ENCODE measurements at regions not wholly inside any gene's neighbourhood (a gene's known extent, or its start where the extent isn't known, plus 50 kb on each side); places are given as distances from the start of the nearest gene placed in this dataset.

DNA sequence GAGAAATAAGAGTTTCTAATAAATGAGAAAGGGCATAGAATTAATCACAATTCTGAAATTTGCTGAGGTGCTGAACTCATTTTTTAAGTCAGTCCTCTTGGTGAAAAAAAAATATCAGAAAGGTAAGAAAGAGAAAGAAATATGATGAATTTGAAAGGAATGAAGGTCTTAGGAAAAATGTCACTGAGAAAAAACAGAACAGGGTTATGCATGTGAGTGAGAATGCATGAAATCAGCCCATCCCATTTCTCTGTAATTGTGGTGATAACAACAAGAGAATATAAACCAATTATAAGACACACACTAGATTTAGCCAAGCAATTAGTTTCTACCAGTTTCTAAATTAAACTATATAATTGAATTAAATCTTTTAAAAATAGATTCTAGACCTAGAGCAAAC, 138.9 kb downstream of the TBX18 start:
- in situ Hi-C loops (cut with HindIII; ENCODE audit: low pct_unique_long_range_greater_than_20kb, low sequenced_read_pairs) = no loop called here
- no TSS peak for BruUV-seq (replicated peaks)
- CTCF ChIA-PET = no interaction called here

DNA sequence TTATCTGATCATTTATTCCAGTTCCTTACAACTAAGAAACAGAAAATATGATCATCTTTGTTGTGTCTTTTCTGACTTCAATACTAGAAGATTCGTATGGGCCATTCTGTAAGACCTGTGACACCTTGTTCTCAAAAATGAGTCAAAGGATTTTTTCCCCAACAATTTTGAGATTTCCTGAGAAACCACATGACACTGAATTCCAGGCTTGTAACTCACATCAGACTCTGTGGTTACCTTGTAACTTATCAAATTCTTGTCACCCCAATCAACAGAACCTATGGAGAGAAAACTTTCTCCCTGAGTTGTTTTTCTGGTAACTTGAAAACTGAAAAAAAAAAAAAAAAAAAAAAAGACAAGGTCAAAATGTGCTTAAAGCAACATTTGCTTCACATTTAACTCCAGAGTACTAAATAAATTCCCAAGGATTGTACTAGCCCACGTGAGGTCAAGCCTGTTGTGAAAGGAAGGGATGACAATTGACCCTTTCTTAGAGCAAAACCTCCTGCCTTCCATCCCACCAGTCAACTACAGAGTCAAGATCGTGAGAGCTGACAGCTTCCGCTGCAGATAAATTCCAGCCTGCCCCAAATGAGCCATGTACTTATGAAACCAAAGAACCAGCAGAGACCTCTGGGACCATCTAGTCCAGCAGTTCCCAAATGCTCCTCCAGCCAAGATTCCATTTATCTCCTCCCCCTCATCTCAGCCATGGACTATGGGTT, 140.3 kb downstream of the TBX18 start:
- Histone ChIP-seq H3K27me3 (ENCODE audit: control insufficient read depth, insufficient read depth, low read length) (no peaks in the 10 kb centered on the region), H3K27ac (ENCODE audit: low read length) (no peak overlapping the region), H3K36me3 (ENCODE audit: control insufficient read depth, insufficient read depth, low read length) (no peaks in the 10 kb centered on the region), H3K9me3 (ENCODE audit: control insufficient read depth, insufficient read depth, low read depth, low read length) (no peaks in the 10 kb centered on the region), H3K4me3 (ENCODE audit: low read depth in 2 of 2, low read length in 2 of 2) (no peak overlapping the region), H3K4me1 (ENCODE audit: control insufficient read depth, insufficient read depth, low read length) (no peaks in the 10 kb centered on the region)
- POLR2A ChIA-PET = no interaction called here
- DNase-seq (ENCODE audit: low read depth, low spot score) (no peak), ATAC-seq (no peak)
- in situ Hi-C loops (cut with HindIII; ENCODE audit: low pct_unique_long_range_greater_than_20kb, low sequenced_read_pairs) (no loop called here), intact Hi-C loops (cut with micrococcal nuclease; ENCODE audit: unreplicated experiment) (no loop called here)
- no TSS peak for BruUV-seq (replicated peaks)
- CTCF ChIA-PET = no interaction called here
- TF ChIP-seq TCF7L2 (IDR thresholded peaks at IDR 0.05; ENCODE audit: low read depth, low read length) (no peak), SIN3A (IDR thresholded peaks at IDR 0.05; ENCODE audit: borderline replicate concordance, insufficient read depth, low read depth, low read length) (no peak), POLR2AphosphoS5 (IDR thresholded peaks at IDR 0.05; ENCODE audit: low read depth, low read length) (no peak)
- TF ChIP-seq, protein P1, sequence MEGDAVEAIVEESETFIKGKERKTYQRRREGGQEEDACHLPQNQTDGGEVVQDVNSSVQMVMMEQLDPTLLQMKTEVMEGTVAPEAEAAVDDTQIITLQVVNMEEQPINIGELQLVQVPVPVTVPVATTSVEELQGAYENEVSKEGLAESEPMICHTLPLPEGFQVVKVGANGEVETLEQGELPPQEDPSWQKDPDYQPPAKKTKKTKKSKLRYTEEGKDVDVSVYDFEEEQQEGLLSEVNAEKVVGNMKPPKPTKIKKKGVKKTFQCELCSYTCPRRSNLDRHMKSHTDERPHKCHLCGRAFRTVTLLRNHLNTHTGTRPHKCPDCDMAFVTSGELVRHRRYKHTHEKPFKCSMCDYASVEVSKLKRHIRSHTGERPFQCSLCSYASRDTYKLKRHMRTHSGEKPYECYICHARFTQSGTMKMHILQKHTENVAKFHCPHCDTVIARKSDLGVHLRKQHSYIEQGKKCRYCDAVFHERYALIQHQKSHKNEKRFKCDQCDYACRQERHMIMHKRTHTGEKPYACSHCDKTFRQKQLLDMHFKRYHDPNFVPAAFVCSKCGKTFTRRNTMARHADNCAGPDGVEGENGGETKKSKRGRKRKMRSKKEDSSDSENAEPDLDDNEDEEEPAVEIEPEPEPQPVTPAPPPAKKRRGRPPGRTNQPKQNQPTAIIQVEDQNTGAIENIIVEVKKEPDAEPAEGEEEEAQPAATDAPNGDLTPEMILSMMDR (IDR thresholded peaks at IDR 0.05) = no peak
- TF ChIP-seq, protein P2, sequence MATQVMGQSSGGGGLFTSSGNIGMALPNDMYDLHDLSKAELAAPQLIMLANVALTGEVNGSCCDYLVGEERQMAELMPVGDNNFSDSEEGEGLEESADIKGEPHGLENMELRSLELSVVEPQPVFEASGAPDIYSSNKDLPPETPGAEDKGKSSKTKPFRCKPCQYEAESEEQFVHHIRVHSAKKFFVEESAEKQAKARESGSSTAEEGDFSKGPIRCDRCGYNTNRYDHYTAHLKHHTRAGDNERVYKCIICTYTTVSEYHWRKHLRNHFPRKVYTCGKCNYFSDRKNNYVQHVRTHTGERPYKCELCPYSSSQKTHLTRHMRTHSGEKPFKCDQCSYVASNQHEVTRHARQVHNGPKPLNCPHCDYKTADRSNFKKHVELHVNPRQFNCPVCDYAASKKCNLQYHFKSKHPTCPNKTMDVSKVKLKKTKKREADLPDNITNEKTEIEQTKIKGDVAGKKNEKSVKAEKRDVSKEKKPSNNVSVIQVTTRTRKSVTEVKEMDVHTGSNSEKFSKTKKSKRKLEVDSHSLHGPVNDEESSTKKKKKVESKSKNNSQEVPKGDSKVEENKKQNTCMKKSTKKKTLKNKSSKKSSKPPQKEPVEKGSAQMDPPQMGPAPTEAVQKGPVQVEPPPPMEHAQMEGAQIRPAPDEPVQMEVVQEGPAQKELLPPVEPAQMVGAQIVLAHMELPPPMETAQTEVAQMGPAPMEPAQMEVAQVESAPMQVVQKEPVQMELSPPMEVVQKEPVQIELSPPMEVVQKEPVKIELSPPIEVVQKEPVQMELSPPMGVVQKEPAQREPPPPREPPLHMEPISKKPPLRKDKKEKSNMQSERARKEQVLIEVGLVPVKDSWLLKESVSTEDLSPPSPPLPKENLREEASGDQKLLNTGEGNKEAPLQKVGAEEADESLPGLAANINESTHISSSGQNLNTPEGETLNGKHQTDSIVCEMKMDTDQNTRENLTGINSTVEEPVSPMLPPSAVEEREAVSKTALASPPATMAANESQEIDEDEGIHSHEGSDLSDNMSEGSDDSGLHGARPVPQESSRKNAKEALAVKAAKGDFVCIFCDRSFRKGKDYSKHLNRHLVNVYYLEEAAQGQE (IDR thresholded peaks at IDR 0.05; ENCODE audit: insufficient read depth in 1 of 2, low read depth in 2 of 2, low read length in 1 of 2) = no peak

More for the DNA sequence above, 138.9 kb downstream of the TBX18 start:
- H3K4me1 ChIP-seq (ENCODE audit: control insufficient read depth, insufficient read depth, low read length) = no peaks in the 10 kb centered on the region
- POLR2A ChIA-PET = no interaction called here
- ATAC-seq (no peak), DNase-seq (ENCODE audit: low read depth, low spot score) (no peak)
- H3K36me3 ChIP-seq (ENCODE audit: control insufficient read depth, insufficient read depth, low read length) = no peaks in the 10 kb centered on the region
- no peak for TF ChIP-seq TCF7L2 (IDR thresholded peaks at IDR 0.05; ENCODE audit: low read depth, low read length)
- TF ChIP-seq, protein P2 (IDR thresholded peaks at IDR 0.05; ENCODE audit: insufficient read depth in 1 of 2, low read depth in 2 of 2, low read length in 1 of 2) = no peak
- TF ChIP-seq, protein P1 (IDR thresholded peaks at IDR 0.05) = no peak
- no peak for TF ChIP-seq SIN3A (IDR thresholded peaks at IDR 0.05; ENCODE audit: borderline replicate concordance, insufficient read depth, low read depth, low read length)
- no peak for TF ChIP-seq POLR2AphosphoS5 (IDR thresholded peaks at IDR 0.05; ENCODE audit: low read depth, low read length)
- no peak overlapping the region for H3K4me3 ChIP-seq (ENCODE audit: low read depth in 2 of 2, low read length in 2 of 2)
- H3K27ac ChIP-seq (ENCODE audit: low read length) = no peak overlapping the region
- intact Hi-C loops (cut with micrococcal nuclease; ENCODE audit: unreplicated experiment) = no loop called here
- no peaks in the 10 kb centered on the region for H3K9me3 ChIP-seq (ENCODE audit: control insufficient read depth, insufficient read depth, low read depth, low read length)
- H3K27me3 ChIP-seq (ENCODE audit: control insufficient read depth, insufficient read depth, low read length) = no peaks in the 10 kb centered on the region
